Muscle of leg (tissue), 3 donors: ENCODE measurements at regions not wholly inside any gene's neighbourhood (a gene's known extent, or its start where the extent isn't known, plus 50 kb on each side); places are given as distances from the start of the nearest gene placed in this dataset.

ENCODE experiments used
- DNase-seq: peaks from one replicate; pipeline ENCODE4 v3.0.0; 2013
- H3K27ac ChIP-seq: one replicate; pipeline ENCODE4 v1.5.1; 2013; ENCODE audit warnings: mild to moderate bottlenecking, low read length, control low read depth
- H3K27me3 ChIP-seq: one replicate; pipeline ENCODE4 v1.6.1; 2013; ENCODE audit warnings: low read length; ENCODE audit not compliant: control insufficient read depth, insufficient read depth
- H3K36me3 ChIP-seq: one replicate; pipeline ENCODE4 v1.6.1; 2013; ENCODE audit warnings: low read length; ENCODE audit not compliant: control insufficient read depth, insufficient read depth
- H3K4me1 ChIP-seq: one replicate; pipeline ENCODE4 v1.6.1; 2013; ENCODE audit warnings: low read length; ENCODE audit not compliant: control insufficient read depth, insufficient read depth
- H3K4me3 ChIP-seq: one replicate; pipeline ENCODE4 v1.5.1; 2013; ENCODE audit warnings: low read length, control low read depth
- H3K9me3 ChIP-seq: replicated peaks from 2 replicates; pipeline ENCODE4 v1.6.1; 2013; ENCODE audit warnings: low read depth, low read length; ENCODE audit not compliant: control insufficient read depth
- WGBS: methylation state at CpG from one replicate; pipeline ENCODE4 v1.1.5; 2013; ENCODE audit warnings: missing lambda C conversion rate; ENCODE audit not compliant: insufficient coverage; 5-methylcytosine and 5-hydroxymethylcytosine counted together

GRCh38 chr22:49580024-49580423 is 247.6 kb downstream of the BRD1 start:
- Histone ChIP-seq H3K27me3 (no peaks in the 10 kb centered on the region), H3K4me3 (no peak overlapping the region), H3K27ac (no peak overlapping the region), H3K9me3 (peaks cover 6% of the 10 kb centered on the region), H3K4me1 (no peaks in the 10 kb centered on the region), H3K36me3 (no peaks in the 10 kb centered on the region)
- no peak for DNase-seq
- no CpG with 5 or more reads among the region's 3 CpGs for WGBS

- no peak for DNase-seq
These were observed 250.3 kb downstream of the BRD1 start for GRCh38 chr22:49577168-49578060.

GRCh38 chr22:49576241-49577141 is 251.2 kb downstream of the BRD1 start:
- Histone ChIP-seq H3K27ac (no peak overlapping the region), H3K4me1 (no peaks in the 10 kb centered on the region), H3K9me3 (peaks cover 6% of the 10 kb centered on the region), H3K36me3 (no peaks in the 10 kb centered on the region), H3K4me3 (no peak overlapping the region), H3K27me3 (no peaks in the 10 kb centered on the region)
- DNase-seq = no peak
- 79% methylated on average over 36 of the region's 36 CpGs for WGBS

More at GRCh38 chr22:49577168-49578060, 250.3 kb downstream of the BRD1 start:
- Histone ChIP-seq H3K9me3 (peaks cover 6% of the 10 kb centered on the region), H3K27me3 (no peaks in the 10 kb centered on the region), H3K4me3 (no peak overlapping the region), H3K36me3 (no peaks in the 10 kb centered on the region), H3K27ac (no peak overlapping the region), H3K4me1 (no peaks in the 10 kb centered on the region)
- 77% methylated on average over 13 of the region's 23 CpGs for WGBS

- H3K4me3 ChIP-seq = no peak overlapping the region
- H3K9me3 ChIP-seq = peaks cover 6% of the 10 kb centered on the region
- no peaks in the 10 kb centered on the region for H3K27me3 ChIP-seq
- no peak overlapping the region for H3K27ac ChIP-seq
- H3K4me1 ChIP-seq = no peaks in the 10 kb centered on the region
- DNase-seq = no peak
- H3K36me3 ChIP-seq = no peaks in the 10 kb centered on the region
- WGBS = 81% methylated on average over 19 of the region's 20 CpGs
These were observed 252.0 kb downstream of the BRD1 start for GRCh38 chr22:49575703-49576081.

GRCh38 chr22:49574881-49575702 is 252.6 kb downstream of the BRD1 start:
- Histone ChIP-seq H3K36me3 (no peaks in the 10 kb centered on the region), H3K4me3 (no peak overlapping the region), H3K27ac (no peak overlapping the region), H3K4me1 (no peaks in the 10 kb centered on the region), H3K27me3 (no peaks in the 10 kb centered on the region), H3K9me3 (peaks cover 3% of the 10 kb centered on the region)
- 75% methylated on average over 30 of the region's 31 CpGs for WGBS
- DNase-seq = no peak

GRCh38 chr22:49574205-49574880 is 253.3 kb downstream of the BRD1 start:
- no peak overlapping the region for H3K27ac ChIP-seq
- DNase-seq = no peak
- H3K36me3 ChIP-seq = no peaks in the 10 kb centered on the region
- no peaks in the 10 kb centered on the region for H3K9me3 ChIP-seq
- no peaks in the 10 kb centered on the region for H3K4me1 ChIP-seq
- WGBS = 86% methylated on average over 24 of the region's 30 CpGs
- no peaks in the 10 kb centered on the region for H3K27me3 ChIP-seq
- H3K4me3 ChIP-seq = no peak overlapping the region

- 93% methylated on average over 9 of the region's 11 CpGs for WGBS
- Histone ChIP-seq H3K4me3 (no peak overlapping the region), H3K9me3 (no peaks in the 10 kb centered on the region), H3K27ac (no peak overlapping the region), H3K36me3 (no peaks in the 10 kb centered on the region), H3K27me3 (no peaks in the 10 kb centered on the region), H3K4me1 (no peaks in the 10 kb centered on the region)
- no peak for DNase-seq
These were observed 254.4 kb downstream of the BRD1 start for GRCh38 chr22:49573109-49573765.

GRCh38 chr22:49571326-49571725 is 256.3 kb downstream of the BRD1 start:
- no peak for DNase-seq
- H3K27ac ChIP-seq = no peak overlapping the region
- no peaks in the 10 kb centered on the region for H3K9me3 ChIP-seq
- H3K4me1 ChIP-seq = no peaks in the 10 kb centered on the region
- H3K36me3 ChIP-seq = no peaks in the 10 kb centered on the region
- 88% methylated on average over 14 of the region's 14 CpGs for WGBS
- H3K27me3 ChIP-seq = no peaks in the 10 kb centered on the region
- no peak overlapping the region for H3K4me3 ChIP-seq
